Activated CD4-positive, alpha-beta T cell treated with anti-CD3 and anti-CD28 coated beads, Interleukin-2, Interleukin-4, amounts not matched to agents 100 ng/mL and 50 ng/mL, durations not matched to agents 16 hours and 8 hours (primary cell): ENCODE measurements at regions not wholly inside any gene's neighbourhood (a gene's known extent, or its start where the extent isn't known, plus 50 kb on each side); places are given as distances from the start of the nearest gene placed in this dataset.

ENCODE experiments used
- DNase-seq: peaks from one replicate; pipeline ENCODE4 v3.0.0-alpha.2; 2020; ENCODE audit warnings: low spot score

DNA sequence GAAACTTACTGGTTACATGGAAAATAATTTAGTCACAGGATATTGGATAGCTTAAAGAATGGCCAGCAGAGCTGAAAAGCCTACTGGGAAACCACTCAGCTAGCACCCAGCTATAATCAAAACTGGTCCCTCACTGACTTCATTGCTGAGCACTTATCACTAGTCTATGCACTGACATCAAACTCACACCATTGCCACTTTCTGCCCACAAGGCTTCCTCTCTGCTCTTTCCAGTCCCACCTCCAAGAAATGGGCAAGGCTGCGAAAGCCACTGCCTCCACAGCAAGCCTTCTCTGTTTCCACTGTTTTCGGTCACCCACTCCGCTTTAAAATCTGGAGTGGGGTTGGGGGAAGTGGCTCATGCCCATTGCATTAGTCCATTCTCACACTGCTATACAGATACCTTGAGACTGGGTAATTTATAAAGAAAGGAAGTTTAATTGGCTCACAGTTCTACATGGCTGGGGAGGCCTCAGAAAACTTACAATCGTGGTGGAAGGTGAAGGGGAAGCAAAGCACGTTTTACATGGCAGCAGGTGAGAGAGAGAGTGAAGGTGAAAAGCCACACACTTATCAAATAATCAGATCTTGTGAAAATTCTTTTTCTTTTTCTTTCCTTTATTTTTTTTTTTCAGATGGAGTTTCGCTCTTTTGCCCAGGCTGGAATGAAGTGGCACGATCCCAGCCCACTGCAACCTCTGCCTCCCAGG lies 77.0 kb upstream of the CERS6 start:
- peak; percentile 30 for DNase-seq

- DNase-seq, result no peak
Observed at GRCh38 chr2:168380500-168380899, 75.6 kb upstream of the CERS6 start.

GRCh38 chr2:168392024-168392423 lies 64.0 kb upstream of the CERS6 start:
- no peak for DNase-seq

- no peak for DNase-seq
Observed at GRCh38 chr2:168392797-168393196, 63.3 kb upstream of the CERS6 start.

DNA sequence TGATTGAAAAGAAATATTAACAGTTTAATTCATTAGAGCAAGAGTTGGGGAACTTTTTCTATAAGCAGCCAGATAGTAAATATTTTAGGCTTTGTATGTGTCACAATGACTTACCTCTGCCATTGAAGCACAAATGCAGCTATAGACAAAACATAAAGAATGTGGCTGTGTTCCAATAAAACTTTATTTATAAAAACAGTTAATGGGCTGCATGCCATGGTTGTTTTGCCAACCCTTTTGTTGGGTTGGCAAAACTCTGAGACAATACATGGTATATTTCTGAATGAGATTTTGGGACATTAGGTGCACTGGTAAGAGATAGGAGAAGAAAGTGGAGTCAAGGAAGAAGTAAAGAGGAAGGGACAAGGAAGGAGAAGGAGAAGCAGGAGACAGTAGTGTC lies 61.8 kb upstream of the CERS6 start:
- no peak for DNase-seq

DNA sequence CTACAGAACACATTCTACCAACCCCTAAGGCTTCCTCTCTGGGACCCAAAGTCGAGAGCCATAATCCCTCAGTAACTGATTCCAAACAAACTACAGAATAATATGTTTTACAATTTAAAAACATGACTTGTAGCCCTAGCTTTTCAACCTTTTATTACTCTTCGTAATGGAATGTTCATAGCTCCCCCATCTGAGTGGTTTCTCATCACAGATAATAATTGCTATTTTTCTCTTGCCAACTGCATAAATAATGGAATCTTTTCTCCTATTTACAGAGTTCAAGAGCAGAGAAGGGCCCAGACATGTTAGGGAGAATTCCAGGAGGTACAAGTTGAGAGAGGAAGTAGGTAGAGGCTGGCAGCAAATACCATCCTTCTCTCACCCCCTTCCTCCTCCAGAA lies 59.9 kb upstream of the CERS6 start:
- no peak for DNase-seq

DNA sequence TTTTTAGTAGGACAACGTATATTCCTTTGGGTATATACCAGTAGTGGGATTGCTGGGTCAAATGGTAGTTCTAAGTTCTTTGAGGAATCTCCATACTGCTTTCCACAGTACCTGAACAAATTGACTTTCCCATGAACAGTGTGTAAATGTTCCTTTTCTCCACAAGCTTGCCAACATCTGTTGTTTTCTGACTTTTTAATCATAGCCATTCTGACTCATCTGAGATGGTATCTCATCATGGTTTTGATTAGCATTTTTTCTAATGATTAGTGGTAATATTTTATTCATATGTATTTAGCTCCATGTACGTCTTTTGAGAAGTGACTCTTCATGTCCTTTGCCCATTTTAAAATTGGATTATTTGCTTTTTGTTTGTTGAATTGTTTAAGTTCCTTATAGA lies 58.4 kb upstream of the CERS6 start:
- no peak for DNase-seq

DNA sequence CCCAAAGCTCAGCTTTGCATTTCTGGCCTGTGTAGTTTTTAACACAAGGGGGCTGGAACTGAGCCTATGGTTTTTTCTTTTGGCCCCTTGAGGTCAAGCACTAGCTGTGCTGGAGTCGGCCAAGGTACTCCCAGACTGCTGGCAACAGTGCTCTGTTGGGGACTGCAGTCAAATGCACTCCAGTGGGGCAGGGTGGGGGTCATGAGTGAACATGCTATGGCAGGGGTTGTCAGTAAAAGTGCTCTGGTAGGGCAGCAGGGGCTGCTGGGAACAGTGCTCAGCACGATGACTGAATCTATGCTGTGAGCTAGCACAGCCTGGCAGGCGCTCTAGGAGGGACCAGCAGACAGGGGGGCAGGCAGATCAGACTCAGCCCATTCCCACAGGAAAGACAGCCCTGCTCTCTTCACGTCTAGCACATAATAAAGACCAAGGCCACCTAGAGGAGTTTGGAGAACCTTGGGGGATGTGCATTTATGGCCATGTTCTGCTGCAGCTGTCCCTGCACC lies 55.0 kb upstream of the CERS6 start:
- no peak for DNase-seq

- no peak for DNase-seq
Observed at GRCh38 chr2:168401771-168402170, 54.3 kb upstream of the CERS6 start.

- no peak for DNase-seq
Observed at GRCh38 chr2:168402531-168402930, 53.5 kb upstream of the CERS6 start.

DNA sequence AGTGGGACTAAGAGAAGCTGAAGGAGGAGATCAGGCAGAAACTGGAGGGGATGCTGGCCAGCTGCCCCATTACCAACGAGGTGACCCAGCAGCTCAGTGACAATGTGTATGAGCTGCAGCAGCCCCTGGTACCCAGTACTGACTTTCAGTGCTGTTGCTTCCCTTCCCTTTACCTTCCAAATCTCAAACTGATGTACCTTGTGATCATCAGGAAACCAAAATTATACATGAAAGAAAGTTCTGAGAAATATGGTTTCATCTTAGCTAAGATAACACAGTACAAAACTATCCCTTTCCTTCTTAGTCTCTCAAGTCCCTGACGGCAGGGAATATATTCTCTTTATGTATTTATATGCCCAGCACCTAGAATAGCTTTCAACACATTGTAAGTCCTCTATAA lies 52.3 kb upstream of the CERS6 start:
- DNase-seq, result no peak

DNA sequence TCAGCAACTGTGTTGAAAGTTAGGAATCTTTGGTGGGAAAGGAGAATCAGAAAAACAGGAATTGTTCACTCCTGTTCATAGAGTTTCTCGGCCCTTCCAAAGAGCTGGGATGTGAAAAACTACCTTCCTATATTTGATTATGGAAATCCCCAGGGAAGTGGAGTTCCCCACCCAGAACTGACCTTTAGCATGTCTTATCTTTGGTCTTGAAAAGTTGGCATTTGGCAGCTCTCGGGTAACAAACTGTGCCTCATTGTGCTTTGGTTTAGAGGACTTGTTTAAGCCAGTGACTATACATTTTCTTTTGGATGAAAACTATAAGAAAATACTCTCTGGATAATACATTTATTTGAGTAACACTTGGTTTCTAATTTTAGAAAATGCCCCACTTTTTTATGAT lies 51.3 kb upstream of the CERS6 start:
- DNase-seq, result no peak
